Right cardiac atrium (tissue), 5 donors: ENCODE measurements at regions not wholly inside any gene's neighbourhood (a gene's known extent, or its start where the extent isn't known, plus 50 kb on each side); places are given as distances from the start of the nearest gene placed in this dataset.
"Not testable (repeated sequence)": the region's sequence is repeated elsewhere in the genome, so short reads cannot be mapped to it uniquely, and the experiment has no call there.

Source experiments
- ATAC-seq, 2 donors: fragments of 200-7000 bp; cut with Tn5 transposase; one replicate each; pipeline versions ENCODE4 v1.8.0 to v1.9.1; 2020; ENCODE audit warnings: moderate library complexity in 2 of 2, mild to moderate bottlenecking in 1 of 2
- DNase-seq, 3 donors: peaks; one replicate each; pipeline ENCODE4 v3.0.0-alpha.2; 2020
- H3K27ac ChIP-seq: one replicate; pipeline ENCODE4 v1.5.1; 2013; ENCODE audit warnings: mild to moderate bottlenecking, low read length, control low read depth, moderate library complexity
- H3K27me3 ChIP-seq: one replicate; pipeline ENCODE4 v1.6.1; 2013; ENCODE audit not compliant: control insufficient read depth, insufficient read depth
- H3K4me1 ChIP-seq: one replicate; pipeline ENCODE4 v1.6.1; 2013; ENCODE audit warnings: low read length; ENCODE audit not compliant: control insufficient read depth, insufficient read depth
- H3K4me3 ChIP-seq: one replicate; pipeline ENCODE4 v1.5.1; 2013; ENCODE audit warnings: low read length, control low read depth
- H3K9me3 ChIP-seq: one replicate; pipeline ENCODE4 v1.6.1; 2013; ENCODE audit warnings: low read length; ENCODE audit not compliant: control insufficient read depth
- WGBS: extraction: QIAGEN DNeasy Blood & Tissue Kit; methylation state at CpG from one replicate; pipeline ENCODE4 v1.1.7; 2013; 5-methylcytosine and 5-hydroxymethylcytosine counted together
- intact Hi-C, 4 donors: fragments of 100-400 bp; cut with DNase I; formaldehyde crosslinking; loops; one replicate each; pipeline versions ENCODE4 v1.11.0 to v1.14.0; 2022 to 2023
- donor health status: healthy with polysubstance abuse.
- donor health status: DM: no; HTN: yes; CAD: no.
- donor health status: DM: no; HTN: no; CAD: no.
- donor health status: DM: no; HTN: yes; CAD: no; lungs with severe emphysema.
- donor health status: DM: yes; HTN: yes; CAD: no.

DNA sequence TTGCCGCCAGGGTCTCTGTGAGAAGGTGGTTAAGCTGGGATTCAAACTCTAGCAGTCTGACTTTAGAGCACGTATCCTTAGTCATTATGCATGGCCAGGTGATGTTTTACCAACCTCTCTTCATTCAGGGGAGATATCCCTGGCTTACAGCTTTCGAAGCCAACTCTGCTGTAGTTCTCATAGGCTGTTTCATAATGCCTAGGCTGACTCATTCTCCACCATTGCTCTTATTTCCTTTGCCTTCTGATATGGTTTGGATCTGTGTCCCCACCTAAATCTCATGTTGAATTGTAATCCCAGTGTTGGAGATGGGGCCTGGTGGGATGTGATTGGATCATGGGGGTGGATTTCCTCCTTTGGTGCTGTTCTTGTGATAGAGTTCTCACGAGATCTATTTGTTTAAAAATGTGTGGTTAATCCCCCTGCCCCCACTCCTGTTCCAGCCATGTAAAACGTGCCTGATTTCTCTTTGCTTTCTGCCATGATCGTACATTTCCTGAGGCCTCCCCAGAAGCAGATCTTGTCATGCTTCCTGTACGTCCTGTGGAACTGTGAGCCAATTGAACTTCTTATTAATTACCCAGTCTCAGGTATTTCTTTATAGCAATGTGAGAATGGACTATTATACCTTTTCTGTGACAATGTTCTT is 94.6 kb upstream of the MAN1A1 start:
- H3K4me3 ChIP-seq, result no peak overlapping the region
- intact Hi-C loops, result no loop called here
- peaks cover 6% of the 10 kb centered on the region for H3K4me1 ChIP-seq
- no peaks in the 10 kb centered on the region for H3K27me3 ChIP-seq
- 76% methylated on average over 7 of the region's 7 CpGs for WGBS
- H3K9me3 ChIP-seq, result no peaks in the 10 kb centered on the region
- ATAC-seq (no peak), DNase-seq (no peak)
- H3K27ac ChIP-seq, result no peak overlapping the region

GRCh38 chr6:119442776-119443184 is 93.2 kb upstream of the MAN1A1 start:
- peaks cover 6% of the 10 kb centered on the region for H3K4me1 ChIP-seq
- H3K4me3 ChIP-seq, result no peak overlapping the region
- WGBS, result 64% methylated on average over 9 of the region's 9 CpGs
- no peak overlapping the region for H3K27ac ChIP-seq
- intact Hi-C loops, result no loop called here
- H3K9me3 ChIP-seq, result no peaks in the 10 kb centered on the region
- no peaks in the 10 kb centered on the region for H3K27me3 ChIP-seq
- no peak for DNase-seq
- no peak for ATAC-seq

- 98% methylated on average over 37 of the region's 37 CpGs for WGBS
Observed at GRCh38 chr6:119440953-119441352, 91.4 kb upstream of the MAN1A1 start.

DNA sequence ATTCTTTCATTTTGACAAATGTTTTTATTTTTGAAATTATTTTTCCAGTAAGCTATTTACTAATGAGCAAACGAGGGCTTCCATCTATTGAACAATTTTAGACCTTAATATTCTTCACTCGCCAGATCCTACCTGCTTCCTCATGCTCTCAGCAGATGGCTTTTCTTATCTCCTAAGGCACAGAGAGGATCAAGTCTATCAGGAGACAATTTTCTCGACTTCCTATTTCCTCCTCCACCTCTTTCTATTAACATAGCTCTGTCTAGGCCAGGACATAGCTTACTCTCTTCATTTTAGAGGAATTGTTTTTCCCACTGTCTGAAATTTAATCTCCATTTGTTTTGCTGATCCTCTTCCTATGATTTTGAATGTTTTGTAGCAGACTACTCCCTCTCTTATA is 87.0 kb upstream of the MAN1A1 start:
- Histone ChIP-seq H3K27ac (no peak overlapping the region), H3K27me3 (no peaks in the 10 kb centered on the region), H3K4me1 (no peaks in the 10 kb centered on the region), H3K4me3 (no peak overlapping the region), H3K9me3 (no peaks in the 10 kb centered on the region)
- intact Hi-C loops, result no loop called here
- DNase-seq (no peak), ATAC-seq (no peak)
- WGBS, result 68% methylated on average over 3 of the region's 3 CpGs

More at GRCh38 chr6:119440953-119441352, 91.4 kb upstream of the MAN1A1 start:
- H3K27ac ChIP-seq, result no peak overlapping the region
- H3K4me3 ChIP-seq, result no peak overlapping the region
- no peaks in the 10 kb centered on the region for H3K9me3 ChIP-seq
- no peaks in the 10 kb centered on the region for H3K27me3 ChIP-seq
- DNase-seq (no peak), ATAC-seq (no peak)
- intact Hi-C loops, result no loop called here
- H3K4me1 ChIP-seq, result peaks cover 4% of the 10 kb centered on the region

DNA sequence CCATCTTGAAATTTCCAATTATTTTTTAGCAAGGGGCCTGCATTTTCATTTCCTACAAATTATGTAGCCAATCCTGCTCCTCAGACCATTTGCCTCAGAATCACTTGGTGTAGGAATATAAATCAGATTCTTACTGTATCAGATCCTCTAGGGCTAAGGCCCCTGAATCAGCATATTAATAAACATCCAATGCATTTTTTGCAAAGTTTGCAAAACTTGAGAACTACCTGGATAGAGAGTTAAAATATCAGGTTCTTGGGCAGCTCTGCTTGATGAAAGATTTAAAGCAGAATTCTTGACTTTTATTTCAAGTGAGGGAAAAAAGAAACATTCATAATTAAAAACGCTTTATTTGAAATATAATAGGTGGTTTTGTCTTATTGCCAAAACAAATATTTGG is 82.2 kb upstream of the MAN1A1 start:
- Histone ChIP-seq H3K4me1 (no peaks in the 10 kb centered on the region), H3K27me3 (no peaks in the 10 kb centered on the region), H3K4me3 (no peak overlapping the region), H3K9me3 (no peaks in the 10 kb centered on the region), H3K27ac (no peak overlapping the region)
- intact Hi-C loops, result no loop called here
- 80% methylated on average over 1 of the region's 1 CpG for WGBS
- no peak for DNase-seq
- no peak for ATAC-seq

DNA sequence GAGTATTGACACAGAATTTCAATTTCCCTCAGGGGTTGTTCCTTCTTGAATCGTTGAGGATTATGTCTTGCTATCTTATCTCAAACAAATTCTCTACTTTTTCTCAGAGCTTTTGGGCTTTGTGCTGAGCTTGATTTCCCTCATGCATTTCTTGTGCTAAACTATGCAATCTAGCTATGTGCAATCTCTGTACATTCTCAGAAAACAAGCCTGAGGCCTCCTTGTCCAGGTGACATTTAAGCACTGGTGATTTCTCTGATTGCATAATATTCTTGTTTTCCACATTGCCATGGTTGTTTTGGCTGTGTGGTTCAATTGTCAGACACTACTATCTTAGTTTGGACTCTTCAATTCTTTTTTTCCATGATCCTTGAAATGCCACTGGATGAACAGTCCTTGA is 81.2 kb upstream of the MAN1A1 start:
- Histone ChIP-seq H3K9me3 (no peaks in the 10 kb centered on the region), H3K4me3 (no peak overlapping the region), H3K27ac (no peak overlapping the region), H3K27me3 (no peaks in the 10 kb centered on the region), H3K4me1 (no peaks in the 10 kb centered on the region)
- WGBS, result 35% methylated on average over 1 of the region's 1 CpG
- DNase-seq, result no peak
- no peak for ATAC-seq
- intact Hi-C loops, result no loop called here

DNA sequence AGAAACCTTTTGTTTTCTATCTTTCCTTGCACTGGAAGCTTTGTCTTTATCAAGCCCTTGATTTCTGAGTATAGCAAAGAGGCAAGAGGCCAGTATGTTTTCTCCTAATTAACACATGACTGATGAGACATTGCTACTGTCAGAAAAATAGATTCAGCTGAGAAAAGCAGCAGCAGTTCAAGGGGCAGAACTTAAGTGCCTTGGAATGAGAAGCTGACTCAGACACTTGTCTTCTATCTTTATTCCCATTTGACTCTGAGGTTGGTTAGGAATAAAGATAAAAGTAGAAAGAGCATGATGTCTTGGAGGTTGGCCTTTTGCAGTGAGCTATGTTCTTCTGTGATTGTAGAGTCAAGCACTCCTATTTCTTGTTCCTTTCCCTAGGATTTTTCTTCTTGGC is 79.1 kb upstream of the MAN1A1 start:
- Histone ChIP-seq H3K4me3 (no peak overlapping the region), H3K27ac (no peak overlapping the region), H3K9me3 (no peaks in the 10 kb centered on the region), H3K4me1 (no peaks in the 10 kb centered on the region), H3K27me3 (no peaks in the 10 kb centered on the region)
- ATAC-seq, result no peak
- no peak for DNase-seq
- intact Hi-C loops, result no loop called here

DNA sequence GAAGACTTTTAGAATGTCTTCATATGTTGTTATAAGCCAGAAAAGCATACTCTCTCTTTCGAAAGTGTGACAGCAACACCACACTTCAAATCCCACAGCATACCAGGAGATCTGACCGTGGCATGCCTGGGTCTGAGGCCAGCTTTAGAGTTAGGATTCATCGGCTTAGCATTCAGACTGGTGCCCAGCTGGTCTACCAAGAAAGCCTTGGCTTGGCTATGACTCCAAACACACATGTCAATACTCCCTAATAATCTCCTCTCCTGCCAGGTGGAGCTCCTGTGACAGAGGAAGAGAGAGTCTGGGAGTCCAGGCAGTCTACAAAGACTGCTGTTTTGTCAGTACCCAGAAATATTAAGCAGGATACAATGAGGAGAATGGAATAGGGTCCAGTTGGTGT is 77.1 kb upstream of the MAN1A1 start:
- intact Hi-C loops, result no loop called here
- no peaks in the 10 kb centered on the region for H3K9me3 ChIP-seq
- 85% methylated on average over 3 of the region's 3 CpGs for WGBS

DNA sequence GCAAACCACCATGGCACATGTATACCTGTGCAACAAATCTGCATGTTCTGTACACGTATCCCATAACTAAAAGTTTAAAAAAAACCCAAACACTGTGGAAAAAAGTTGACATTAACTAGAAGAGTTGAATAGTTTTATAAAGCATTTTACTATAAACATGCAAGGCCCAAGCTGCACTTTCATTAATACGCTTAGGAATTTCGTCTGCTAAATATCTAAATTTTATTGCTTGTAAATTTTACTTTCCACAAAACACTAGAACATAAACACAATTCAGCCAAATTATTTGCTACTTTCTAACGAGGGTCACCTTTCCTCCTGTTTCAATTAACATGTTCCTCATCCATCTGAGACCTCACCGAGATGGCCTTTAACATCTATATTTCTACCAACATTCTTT is 74.4 kb upstream of the MAN1A1 start:
- ATAC-seq, result no peak
- no peaks in the 10 kb centered on the region for H3K4me1 ChIP-seq
- no peaks in the 10 kb centered on the region for H3K9me3 ChIP-seq
- intact Hi-C loops, result no loop called here
- no peaks in the 10 kb centered on the region for H3K27me3 ChIP-seq
- DNase-seq, result no peak
- no peak overlapping the region for H3K4me3 ChIP-seq
- 93% methylated on average over 5 of the region's 5 CpGs for WGBS
- no peak overlapping the region for H3K27ac ChIP-seq

More for the DNA sequence above, 77.1 kb upstream of the MAN1A1 start:
- H3K4me1 ChIP-seq, result no peaks in the 10 kb centered on the region
- no peak overlapping the region for H3K27ac ChIP-seq
- ATAC-seq (no peak), DNase-seq (no peak)
- no peak overlapping the region for H3K4me3 ChIP-seq
- no peaks in the 10 kb centered on the region for H3K27me3 ChIP-seq

DNA sequence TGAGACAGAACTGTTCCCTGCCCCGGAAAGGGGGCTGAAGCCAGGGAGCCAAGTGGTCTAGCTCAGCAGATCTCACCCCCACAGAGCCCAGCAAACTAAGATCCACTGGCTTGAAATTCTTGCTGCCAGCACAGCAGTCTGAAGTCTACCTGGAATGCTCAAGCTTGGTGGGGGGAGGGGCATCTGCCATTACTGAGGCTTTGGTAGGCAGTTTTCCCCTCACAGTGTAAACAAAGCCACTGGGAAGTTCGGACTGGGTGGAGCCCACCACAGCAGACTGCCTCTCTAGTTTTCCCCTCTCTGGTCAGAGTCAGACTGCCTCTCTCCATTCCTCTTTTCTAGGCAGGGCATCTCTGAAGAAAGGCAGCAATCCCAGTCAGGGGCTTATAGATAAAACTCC is 68.5 kb upstream of the MAN1A1 start:
- H3K4me1 ChIP-seq, H3K27ac ChIP-seq, DNase-seq, intact Hi-C loops, H3K4me3 ChIP-seq, H3K27me3 ChIP-seq, ATAC-seq, H3K9me3 ChIP-seq: not testable (repeated sequence)
- 83% methylated on average over 2 of the region's 2 CpGs for WGBS

GRCh38 chr6:119407156-119407555 is 57.6 kb upstream of the MAN1A1 start:
- H3K4me1 ChIP-seq, result no peaks in the 10 kb centered on the region
- H3K4me3 ChIP-seq, result no peak overlapping the region
- intact Hi-C loops, result no loop called here
- 52% methylated on average over 4 of the region's 4 CpGs for WGBS
- no peak for DNase-seq
- no peak for ATAC-seq
- H3K27me3 ChIP-seq, result no peaks in the 10 kb centered on the region
- H3K27ac ChIP-seq, result no peak overlapping the region
- H3K9me3 ChIP-seq, result no peaks in the 10 kb centered on the region

DNA sequence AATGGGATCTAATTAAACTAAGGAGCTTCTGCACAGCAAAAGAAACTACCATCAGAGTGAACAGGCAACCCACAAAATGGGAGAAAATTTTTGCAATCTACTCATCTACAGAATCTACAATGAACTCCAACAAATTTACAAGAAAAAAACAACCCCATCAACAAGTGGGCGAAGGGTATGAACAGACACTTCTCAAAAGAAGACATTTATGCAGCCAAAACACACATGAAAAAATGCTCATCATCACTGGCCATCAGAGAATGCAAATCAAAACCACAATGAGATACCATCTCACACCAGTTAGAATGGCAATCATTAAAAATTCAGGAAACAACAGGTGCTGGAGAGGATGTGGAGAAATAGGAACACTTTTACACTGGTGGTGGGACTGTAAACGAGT is 55.6 kb upstream of the MAN1A1 start:
- H3K27ac ChIP-seq, H3K4me1 ChIP-seq, DNase-seq, ATAC-seq, H3K9me3 ChIP-seq, H3K4me3 ChIP-seq, intact Hi-C loops, H3K27me3 ChIP-seq: not testable (repeated sequence)
- WGBS, result 80% methylated on average over 2 of the region's 2 CpGs
